ENCODE measurements at regions not wholly inside any gene's neighbourhood (a gene's known extent, or its start where the extent isn't known, plus 50 kb on each side); places are given as distances from the start of the nearest gene placed in this dataset.

DNA sequence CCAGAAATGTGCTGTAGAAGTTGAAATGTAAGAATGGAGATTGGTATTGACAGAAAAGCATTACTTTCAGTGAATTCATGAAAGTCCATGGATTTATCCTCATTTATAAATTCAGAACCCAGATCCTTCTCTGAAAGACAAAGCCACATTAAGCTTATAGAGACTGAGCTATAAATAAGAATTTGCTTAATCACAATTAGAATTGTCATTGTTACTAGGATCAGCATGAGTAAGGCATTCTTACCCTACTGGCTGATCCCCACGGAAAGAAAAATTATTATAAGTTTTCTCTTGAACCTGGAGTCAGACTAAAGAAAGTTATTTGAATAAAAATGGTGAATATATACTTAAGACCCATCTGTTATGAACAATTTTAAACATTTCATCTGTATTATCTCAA, 199.2 kb upstream of the DTNA start:
- Histone ChIP-seq H3K27me3 (ENCODE audit: control insufficient read depth in 2 of 2, insufficient read depth in 2 of 2, low read length in 2 of 2) (no peaks in the 10 kb centered on the region), H3K9me3 (replicated peaks; ENCODE audit: control insufficient read depth, insufficient read depth, low read length) (no peaks in the 10 kb centered on the region), H3K9me1 (replicated peaks; ENCODE audit: control insufficient read depth, extremely low read depth, insufficient read depth, low read length) (no peaks in the 10 kb centered on the region), H2AFZ (ENCODE audit: low read depth, low read length) (no peak overlapping the region), H3K4me1 (ENCODE audit: control insufficient read depth, extremely low read depth, insufficient read depth, low read length) (peaks cover 10% of the 10 kb centered on the region), H4K20me1 (replicated peaks; ENCODE audit: control insufficient read depth, extremely low read depth, insufficient read depth, low read length) (no peaks in the 10 kb centered on the region), H3K36me3 (ENCODE audit: control insufficient read depth in 2 of 2, extremely low read depth in 1 of 2, insufficient read depth in 2 of 2, low read length in 2 of 2) (no peaks in the 10 kb centered on the region), H3K27ac (ENCODE audit: insufficient read depth, low read depth, low read length) (no peak overlapping the region), H3K79me2 (ENCODE audit: control insufficient read depth, insufficient read depth, low read length) (no peaks in the 10 kb centered on the region), H3K4me2 (ENCODE audit: insufficient read depth, low read length) (no peak overlapping the region), H3K4me3 (replicated peaks in 1 of 3; ENCODE audit: insufficient read depth in 1 of 3, low read depth in 1 of 3, low read length in 3 of 3) (no peak overlapping the region), H3K9ac (replicated peaks; ENCODE audit: extremely low read depth, insufficient read depth, low read length) (no peak overlapping the region)
- FAIRE-seq, result no peak
- ChIA-PET POLR2A (no interaction called here), CTCF (interaction anchor here (1.0 to 1.9 kb wide), 3 partner anchors 10 to 25 kb away, joined by 3 to 8 read pairs (median 3); no protein-coding TSS in a partner anchor)
- dilution Hi-C loops (cut with MboI; ENCODE audit: extremely low pct_ligation_motif_present, low sequenced_read_pairs) (no loop called here), intact Hi-C loops (cut with micrococcal nuclease) (no loop called here)
- DNase-seq (ENCODE audit: low read depth, low spot score), result no peak
- TF ChIP-seq MYC (IDR thresholded peaks at IDR 0.05; ENCODE audit: low read depth, low read length) (no peak), EZH2 (IDR thresholded peaks at IDR 0.05; ENCODE audit: borderline replicate concordance, low read depth, low read length, severe bottlenecking) (no peak), FOS (IDR thresholded peaks at IDR 0.05; ENCODE audit: borderline replicate concordance, insufficient read depth, low read length) (no peak), GATA2 (IDR thresholded peaks at IDR 0.05; ENCODE audit: insufficient read depth, insufficient read length, low read depth, low read length) (no peak), POLR2A (IDR thresholded peaks at IDR 0.05; ENCODE audit: low read depth, low read length) (no peak), POLR2AphosphoS5 (IDR thresholded peaks at IDR 0.05; ENCODE audit: insufficient read depth, low read depth, low read length) (no peak), JUN (IDR thresholded peaks at IDR 0.05; ENCODE audit: borderline replicate concordance, insufficient read depth, insufficient read length, low read depth) (no peak)
- TF ChIP-seq, protein P1, sequence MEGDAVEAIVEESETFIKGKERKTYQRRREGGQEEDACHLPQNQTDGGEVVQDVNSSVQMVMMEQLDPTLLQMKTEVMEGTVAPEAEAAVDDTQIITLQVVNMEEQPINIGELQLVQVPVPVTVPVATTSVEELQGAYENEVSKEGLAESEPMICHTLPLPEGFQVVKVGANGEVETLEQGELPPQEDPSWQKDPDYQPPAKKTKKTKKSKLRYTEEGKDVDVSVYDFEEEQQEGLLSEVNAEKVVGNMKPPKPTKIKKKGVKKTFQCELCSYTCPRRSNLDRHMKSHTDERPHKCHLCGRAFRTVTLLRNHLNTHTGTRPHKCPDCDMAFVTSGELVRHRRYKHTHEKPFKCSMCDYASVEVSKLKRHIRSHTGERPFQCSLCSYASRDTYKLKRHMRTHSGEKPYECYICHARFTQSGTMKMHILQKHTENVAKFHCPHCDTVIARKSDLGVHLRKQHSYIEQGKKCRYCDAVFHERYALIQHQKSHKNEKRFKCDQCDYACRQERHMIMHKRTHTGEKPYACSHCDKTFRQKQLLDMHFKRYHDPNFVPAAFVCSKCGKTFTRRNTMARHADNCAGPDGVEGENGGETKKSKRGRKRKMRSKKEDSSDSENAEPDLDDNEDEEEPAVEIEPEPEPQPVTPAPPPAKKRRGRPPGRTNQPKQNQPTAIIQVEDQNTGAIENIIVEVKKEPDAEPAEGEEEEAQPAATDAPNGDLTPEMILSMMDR (IDR thresholded peaks at IDR 0.05; ENCODE audit: extremely low read depth in 1 of 2, insufficient read depth in 1 of 2, low read depth in 1 of 2, low read length in 2 of 2), result no peak
- TF ChIP-seq, protein P2, sequence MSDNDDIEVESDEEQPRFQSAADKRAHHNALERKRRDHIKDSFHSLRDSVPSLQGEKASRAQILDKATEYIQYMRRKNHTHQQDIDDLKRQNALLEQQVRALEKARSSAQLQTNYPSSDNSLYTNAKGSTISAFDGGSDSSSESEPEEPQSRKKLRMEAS (IDR thresholded peaks at IDR 0.05; ENCODE audit: insufficient read depth, insufficient read length), result no peak
- BruUV-seq (replicated peaks), result no TSS peak

Measured in endothelial cell of umbilical vein (primary cell).